ENCODE measurements at regions not wholly inside any gene's neighbourhood (a gene's known extent, or its start where the extent isn't known, plus 50 kb on each side); places are given as distances from the start of the nearest gene placed in this dataset.
A peak's percentile ranks its signal among the peaks of the same experiment; 100 is the strongest.

DNA sequence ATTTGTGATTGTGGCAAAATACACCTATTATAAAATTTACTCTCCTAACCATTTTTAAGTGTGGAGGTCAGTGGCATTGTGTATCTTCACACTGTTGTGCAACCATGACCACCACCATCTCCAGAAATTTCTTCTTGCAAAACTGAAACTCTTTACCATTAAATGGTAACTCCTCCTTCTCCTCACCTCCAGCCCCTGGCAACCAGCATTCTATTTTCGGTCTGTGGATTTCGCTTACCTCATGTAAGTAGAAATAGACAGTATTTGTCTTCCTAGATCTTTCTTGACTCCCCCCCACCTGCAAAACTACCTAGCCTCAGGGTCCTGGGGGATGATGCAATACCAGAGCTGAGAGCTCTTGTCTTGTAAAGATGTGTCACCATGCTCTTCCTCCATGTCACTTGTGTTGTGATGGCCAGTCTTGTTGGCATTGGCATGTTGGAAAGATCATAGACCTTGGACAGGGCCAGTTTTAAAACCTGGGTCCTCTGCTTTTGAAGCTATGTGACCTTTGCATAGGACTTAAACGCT, 71.1 kb upstream of the EMX2 start:
- ChIA-PET RAD21 (ENCODE audit: unreplicated experiment) (interaction anchor here (0.7 to 1.3 kb wide), 2 partner anchors 23 to 95 kb away, joined by 3 to 4 read pairs; no protein-coding TSS in a partner anchor), POLR2A (no interaction called here), CTCF (interaction anchor here (0.9 to 5.0 kb wide), 4 partner anchors 8 to 67 kb away, joined by 3 to 16 read pairs (median 3); no protein-coding TSS in a partner anchor), SMC1A (ENCODE audit: uncharacterized antibody, unreplicated experiment) (interaction anchor here (0.6 to 2.2 kb wide), 6 partner anchors 8 to 147 kb away, joined by 3 to 7 read pairs (median 3); no protein-coding TSS in a partner anchor)
- Histone ChIP-seq H3K36me3 (ENCODE audit: control insufficient read depth in 2 of 2, insufficient read depth in 2 of 2, low read length in 1 of 2) (no peaks in the 10 kb centered on the region), H3K27ac (ENCODE audit: control insufficient read depth, insufficient read depth) (no peak overlapping the region), H2AFZ (ENCODE audit: control insufficient read depth, low read depth, low read length) (no peak overlapping the region), H3K27me3 (replicated peaks in 1 of 2; ENCODE audit: control insufficient read depth in 2 of 2, insufficient read depth in 2 of 2, low read length in 1 of 2) (no peaks in the 10 kb centered on the region), H4K20me1 (ENCODE audit: control insufficient read depth, insufficient read depth) (no peaks in the 10 kb centered on the region), H3K4me1 (ENCODE audit: control insufficient read depth, insufficient read depth, low read length) (no peaks in the 10 kb centered on the region), H3K79me2 (ENCODE audit: control insufficient read depth, insufficient read depth, low read length) (no peaks in the 10 kb centered on the region), H3K9me3 (replicated peaks; ENCODE audit: control insufficient read depth, insufficient read depth, low read length) (no peaks in the 10 kb centered on the region), H3K4me2 (ENCODE audit: control insufficient read depth, insufficient read depth) (no peak overlapping the region), H3K9ac (ENCODE audit: control insufficient read depth, insufficient read depth, low read length) (no peak overlapping the region), H3K4me3 (no peak overlapping the region)
- DNase-seq (ENCODE audit: low read depth, low spot score) (no peak), FAIRE-seq (no peak), ATAC-seq (peak; percentile 60)
- 23% methylated on average over 3 of the region's 3 CpGs for WGBS (ENCODE audit: insufficient coverage, insufficient replicate concordance, low lambda C conversion rate, missing lambda C conversion rate)
- no peak for TF ChIP-seq ZNF24 (IDR thresholded peaks at IDR 0.05)
- TF ChIP-seq EZH2 (IDR thresholded peaks at IDR 0.05; ENCODE audit: borderline replicate concordance, control insufficient read depth, low read depth, low read length) = no peak
- TF ChIP-seq RAD51 (IDR thresholded peaks at IDR 0.05) = no peak
- TF ChIP-seq LARP7 (IDR thresholded peaks at IDR 0.05) = no peak
- no peak for TF ChIP-seq NR2F1 (conservative IDR thresholded peaks at IDR 0.05)
- TF ChIP-seq MYC (IDR thresholded peaks at IDR 0.05; ENCODE audit: insufficient read depth, insufficient read length, insufficient replicate concordance, low read length, severe bottlenecking) = no peak
- TF ChIP-seq, protein P1, sequence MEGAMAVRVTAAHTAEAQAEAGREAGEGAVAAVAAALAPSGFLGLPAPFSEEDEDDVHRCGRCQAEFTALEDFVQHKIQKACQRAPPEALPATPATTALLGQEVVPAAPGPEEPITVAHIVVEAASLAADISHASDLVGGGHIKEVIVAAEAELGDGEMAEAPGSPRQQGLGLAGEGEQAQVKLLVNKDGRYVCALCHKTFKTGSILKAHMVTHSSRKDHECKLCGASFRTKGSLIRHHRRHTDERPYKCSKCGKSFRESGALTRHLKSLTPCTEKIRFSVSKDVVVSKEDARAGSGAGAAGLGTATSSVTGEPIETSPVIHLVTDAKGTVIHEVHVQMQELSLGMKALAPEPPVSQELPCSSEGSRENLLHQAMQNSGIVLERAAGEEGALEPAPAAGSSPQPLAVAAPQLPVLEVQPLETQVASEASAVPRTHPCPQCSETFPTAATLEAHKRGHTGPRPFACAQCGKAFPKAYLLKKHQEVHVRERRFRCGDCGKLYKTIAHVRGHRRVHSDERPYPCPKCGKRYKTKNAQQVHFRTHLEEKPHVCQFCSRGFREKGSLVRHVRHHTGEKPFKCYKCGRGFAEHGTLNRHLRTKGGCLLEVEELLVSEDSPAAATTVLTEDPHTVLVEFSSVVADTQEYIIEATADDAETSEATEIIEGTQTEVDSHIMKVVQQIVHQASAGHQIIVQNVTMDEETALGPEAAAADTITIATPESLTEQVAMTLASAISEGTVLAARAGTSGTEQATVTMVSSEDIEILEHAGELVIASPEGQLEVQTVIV (IDR thresholded peaks at IDR 0.05; ENCODE audit: borderline replicate concordance, partially characterized antibody) = no peak
- TF ChIP-seq PAX5 (IDR thresholded peaks at IDR 0.05; ENCODE audit: borderline replicate concordance, low read depth, low read length) = no peak
- no peak for TF ChIP-seq SRF (IDR thresholded peaks at IDR 0.05; ENCODE audit: low read depth in 2 of 2, low read length in 2 of 2)
- no peak for TF ChIP-seq FOXK2 (IDR thresholded peaks at IDR 0.05)
- TF ChIP-seq, protein P2, sequence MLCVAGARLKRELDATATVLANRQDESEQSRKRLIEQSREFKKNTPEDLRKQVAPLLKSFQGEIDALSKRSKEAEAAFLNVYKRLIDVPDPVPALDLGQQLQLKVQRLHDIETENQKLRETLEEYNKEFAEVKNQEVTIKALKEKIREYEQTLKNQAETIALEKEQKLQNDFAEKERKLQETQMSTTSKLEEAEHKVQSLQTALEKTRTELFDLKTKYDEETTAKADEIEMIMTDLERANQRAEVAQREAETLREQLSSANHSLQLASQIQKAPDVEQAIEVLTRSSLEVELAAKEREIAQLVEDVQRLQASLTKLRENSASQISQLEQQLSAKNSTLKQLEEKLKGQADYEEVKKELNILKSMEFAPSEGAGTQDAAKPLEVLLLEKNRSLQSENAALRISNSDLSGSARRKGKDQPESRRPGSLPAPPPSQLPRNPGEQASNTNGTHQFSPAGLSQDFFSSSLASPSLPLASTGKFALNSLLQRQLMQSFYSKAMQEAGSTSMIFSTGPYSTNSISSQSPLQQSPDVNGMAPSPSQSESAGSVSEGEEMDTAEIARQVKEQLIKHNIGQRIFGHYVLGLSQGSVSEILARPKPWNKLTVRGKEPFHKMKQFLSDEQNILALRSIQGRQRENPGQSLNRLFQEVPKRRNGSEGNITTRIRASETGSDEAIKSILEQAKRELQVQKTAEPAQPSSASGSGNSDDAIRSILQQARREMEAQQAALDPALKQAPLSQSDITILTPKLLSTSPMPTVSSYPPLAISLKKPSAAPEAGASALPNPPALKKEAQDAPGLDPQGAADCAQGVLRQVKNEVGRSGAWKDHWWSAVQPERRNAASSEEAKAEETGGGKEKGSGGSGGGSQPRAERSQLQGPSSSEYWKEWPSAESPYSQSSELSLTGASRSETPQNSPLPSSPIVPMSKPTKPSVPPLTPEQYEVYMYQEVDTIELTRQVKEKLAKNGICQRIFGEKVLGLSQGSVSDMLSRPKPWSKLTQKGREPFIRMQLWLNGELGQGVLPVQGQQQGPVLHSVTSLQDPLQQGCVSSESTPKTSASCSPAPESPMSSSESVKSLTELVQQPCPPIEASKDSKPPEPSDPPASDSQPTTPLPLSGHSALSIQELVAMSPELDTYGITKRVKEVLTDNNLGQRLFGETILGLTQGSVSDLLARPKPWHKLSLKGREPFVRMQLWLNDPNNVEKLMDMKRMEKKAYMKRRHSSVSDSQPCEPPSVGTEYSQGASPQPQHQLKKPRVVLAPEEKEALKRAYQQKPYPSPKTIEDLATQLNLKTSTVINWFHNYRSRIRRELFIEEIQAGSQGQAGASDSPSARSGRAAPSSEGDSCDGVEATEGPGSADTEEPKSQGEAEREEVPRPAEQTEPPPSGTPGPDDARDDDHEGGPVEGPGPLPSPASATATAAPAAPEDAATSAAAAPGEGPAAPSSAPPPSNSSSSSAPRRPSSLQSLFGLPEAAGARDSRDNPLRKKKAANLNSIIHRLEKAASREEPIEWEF (IDR thresholded peaks at IDR 0.05; ENCODE audit: insufficient replicate concordance, low read depth, low read length) = no peak
- TF ChIP-seq RCOR1 (conservative IDR thresholded peaks at IDR 0.05; ENCODE audit: low read depth, low read length) = no peak
- no peak for TF ChIP-seq STAT3 (IDR thresholded peaks at IDR 0.05; ENCODE audit: low read depth, low read length)
- in situ Hi-C loops (cut with MboI) (no loop called here), intact Hi-C loops (cut with micrococcal nuclease; ENCODE audit: unreplicated experiment) (loop anchor here (10.0 kb wide), 1 partner anchor 257 kb away; no protein-coding TSS in a partner anchor)
- no TSS peak for BruUV-seq (replicated peaks)
